NCI-H2029 treated with DMSO at 0.1 percent for 48 hours (cell line): ENCODE measurements at regions not wholly inside any gene's neighbourhood (a gene's known extent, or its start where the extent isn't known, plus 50 kb on each side); places are given as distances from the start of the nearest gene placed in this dataset.

ENCODE experiments used
- DNase-seq: peaks from one replicate; lab custom pipeline; 2025; lab: John Stamatoyannopoulos, UW

DNA sequence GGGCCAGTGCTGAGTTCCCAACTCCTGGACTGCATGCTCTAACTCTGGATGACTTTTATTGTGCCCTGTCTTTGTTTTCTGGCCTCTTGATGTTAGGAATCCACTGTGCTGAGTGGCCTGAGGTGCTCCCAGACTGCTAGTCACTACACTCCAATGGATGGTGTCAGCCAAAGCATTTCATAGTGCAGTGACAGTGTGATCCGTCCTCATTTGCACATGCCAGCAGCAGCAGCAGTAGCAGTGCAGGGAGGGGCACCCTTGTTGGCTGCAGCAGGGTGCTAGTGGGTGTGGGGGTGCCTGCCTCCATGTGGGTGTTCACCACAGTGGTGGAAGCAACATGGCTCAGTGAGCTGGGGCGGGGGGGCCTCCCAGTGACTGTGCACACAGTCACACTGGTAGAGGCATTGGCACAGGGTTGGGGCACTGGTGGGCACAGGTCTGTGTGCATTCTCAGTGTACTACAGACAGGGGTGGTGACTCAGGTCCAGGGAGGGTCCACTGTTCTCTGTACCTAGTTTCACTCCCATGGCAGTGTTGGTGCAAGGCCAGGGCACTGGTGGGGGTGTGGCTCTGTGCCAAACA, 214.0 kb downstream of the ZC3H11B start:
- no peak for DNase-seq

DNA sequence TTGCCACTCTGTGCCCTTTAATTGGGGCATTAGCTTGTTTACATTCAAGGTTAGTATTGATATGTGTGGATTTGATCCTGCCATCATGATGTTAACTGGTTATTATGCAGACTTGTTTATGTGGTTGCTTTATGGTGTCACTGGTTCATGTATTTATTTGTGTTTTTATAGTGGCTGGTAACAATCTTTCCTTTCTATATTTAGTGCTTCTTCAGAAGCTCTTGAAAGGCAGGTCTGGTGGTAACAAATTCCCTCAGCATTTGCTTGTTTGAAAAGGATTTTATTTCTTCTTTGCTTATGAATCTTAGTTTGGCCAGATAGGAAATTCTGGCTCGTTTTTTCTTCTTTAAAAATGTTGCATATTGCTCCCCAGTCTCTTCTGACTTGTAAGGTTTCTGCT, 215.4 kb downstream of the ZC3H11B start:
- DNase-seq: no peak

DNA sequence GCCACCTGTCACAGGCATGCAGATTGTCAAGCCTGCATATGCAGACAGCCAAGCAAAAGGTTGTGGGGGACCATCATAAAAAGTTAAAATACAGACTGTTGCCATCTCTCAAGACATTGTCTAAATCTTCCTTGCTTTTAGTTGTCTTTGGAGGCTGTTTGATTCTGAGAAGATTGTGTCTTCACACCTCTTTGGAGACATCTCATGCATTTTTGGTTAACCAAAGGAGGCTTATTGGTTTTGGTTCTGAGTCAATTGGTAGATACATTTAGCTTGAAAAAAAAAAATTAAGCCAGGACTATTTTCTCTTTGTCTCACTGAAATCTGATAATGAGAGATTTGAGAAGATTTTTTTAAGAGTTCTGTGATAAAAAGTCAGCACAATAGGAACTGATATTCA, 217.6 kb downstream of the LYPLAL1 start:
- no peak for DNase-seq

GRCh38 chr1:219387211-219387610, 213.5 kb downstream of the LYPLAL1 start:
- peak; percentile 54 for DNase-seq

DNA sequence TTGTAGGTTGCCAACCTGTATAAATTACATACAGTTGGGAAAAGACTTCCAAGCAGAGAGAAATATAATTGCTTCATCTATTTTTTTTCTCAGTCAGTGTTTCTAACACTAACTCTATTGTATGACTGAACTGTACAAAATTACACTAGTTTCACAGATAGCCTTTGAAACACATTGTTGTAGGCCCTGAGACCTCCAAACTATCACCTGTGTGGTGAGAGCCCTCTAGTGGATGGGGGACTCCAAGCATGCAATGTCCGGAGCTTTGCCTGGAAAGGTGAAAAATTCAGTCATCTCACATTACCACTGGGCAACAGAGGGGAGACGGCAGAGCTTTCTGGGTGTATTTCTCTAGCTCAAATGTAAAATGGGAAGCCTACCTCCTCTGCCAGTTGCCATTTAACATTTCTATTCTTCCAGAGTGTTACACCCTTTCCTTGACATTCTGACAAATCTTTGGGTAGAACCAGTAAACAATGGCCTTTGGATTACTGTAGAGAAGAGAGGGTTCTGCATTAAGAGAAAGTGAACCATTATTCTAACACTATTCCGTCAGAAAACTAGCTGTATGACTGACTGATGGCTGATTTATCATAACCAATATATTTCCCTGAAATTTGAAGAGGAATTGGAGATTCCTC, 212.2 kb downstream of the LYPLAL1 start:
- DNase-seq: peak; percentile 16

DNA sequence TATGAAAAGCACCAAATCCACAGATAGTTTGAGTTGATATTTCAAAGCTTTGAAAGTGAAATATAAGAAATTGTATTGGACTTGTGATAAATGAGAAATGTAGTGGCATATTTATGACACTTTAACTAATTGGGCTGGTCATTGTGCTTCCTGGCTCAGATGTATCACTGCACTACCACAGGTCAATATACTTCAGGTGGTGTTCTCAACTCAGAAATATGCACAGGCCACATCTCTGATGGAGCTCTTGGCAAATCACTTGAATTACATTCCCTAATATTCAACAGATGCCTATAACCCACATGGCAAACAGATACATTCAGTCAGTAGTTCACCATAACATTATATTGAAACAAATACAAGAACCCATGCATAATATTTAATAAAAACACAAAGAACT, 209.6 kb downstream of the LYPLAL1 start:
- DNase-seq: no peak

DNA sequence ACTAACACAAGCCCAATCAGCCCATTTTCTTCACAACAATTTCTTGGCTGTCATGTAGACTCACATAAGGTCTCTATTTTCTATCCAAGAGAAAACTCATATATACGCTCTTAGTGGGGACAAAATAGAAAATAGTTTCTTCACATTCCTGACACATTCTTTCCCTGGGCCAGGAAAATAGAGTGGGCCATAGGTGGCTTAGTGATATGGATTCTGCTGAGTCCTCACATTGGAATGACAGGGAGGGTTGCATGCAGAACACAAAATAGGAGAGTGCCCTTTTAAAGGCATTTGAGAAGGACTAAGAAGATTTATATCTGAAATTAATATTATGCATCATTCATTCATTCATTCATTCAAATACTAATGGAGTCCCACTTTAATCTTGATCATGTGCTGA, 207.7 kb downstream of the LYPLAL1 start:
- DNase-seq: no peak

DNA sequence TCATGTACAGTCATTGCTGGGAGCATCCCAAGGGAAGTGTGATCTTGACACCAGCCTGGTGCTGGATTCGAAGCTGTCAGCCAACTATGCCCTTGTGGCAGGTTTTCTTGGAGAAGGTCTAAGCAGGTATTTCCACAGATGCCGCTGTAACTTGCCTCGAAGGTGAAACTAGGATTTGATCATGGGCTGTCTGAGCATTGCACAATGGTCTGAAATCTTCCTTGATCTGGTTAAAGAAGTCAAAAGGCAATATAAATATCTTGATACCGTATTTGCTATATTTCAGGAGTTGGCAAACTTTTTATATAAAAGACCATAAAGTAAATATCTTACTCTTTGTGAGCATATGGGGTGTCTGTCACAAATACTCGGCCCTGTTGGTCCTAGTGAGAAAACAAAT, 206.8 kb downstream of the LYPLAL1 start:
- no peak for DNase-seq

DNA sequence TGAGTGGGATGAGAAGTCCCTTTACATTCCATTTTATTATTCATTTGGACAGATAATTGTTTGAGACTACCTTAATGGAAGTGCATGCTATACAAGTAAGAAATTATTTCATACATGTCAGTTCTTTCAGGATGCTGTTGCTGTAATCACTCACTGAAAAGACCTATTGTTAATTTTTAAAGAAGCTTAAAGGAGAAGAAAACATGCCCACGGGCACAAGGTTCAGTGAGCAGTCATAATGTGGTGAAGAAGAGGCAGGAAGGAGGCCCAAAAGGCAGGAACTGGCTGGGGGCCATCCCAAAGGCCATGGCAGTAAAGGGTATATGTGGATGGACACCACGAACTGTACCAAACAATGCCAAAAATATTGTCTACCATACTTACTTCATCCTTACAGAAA, 206.0 kb downstream of the LYPLAL1 start:
- no peak for DNase-seq

GRCh38 chr1:219374636-219375035, 201.0 kb downstream of the LYPLAL1 start:
- DNase-seq: no peak

- DNase-seq: no peak
Measured at GRCh38 chr1:219374046-219374566, 200.4 kb downstream of the LYPLAL1 start.

DNA sequence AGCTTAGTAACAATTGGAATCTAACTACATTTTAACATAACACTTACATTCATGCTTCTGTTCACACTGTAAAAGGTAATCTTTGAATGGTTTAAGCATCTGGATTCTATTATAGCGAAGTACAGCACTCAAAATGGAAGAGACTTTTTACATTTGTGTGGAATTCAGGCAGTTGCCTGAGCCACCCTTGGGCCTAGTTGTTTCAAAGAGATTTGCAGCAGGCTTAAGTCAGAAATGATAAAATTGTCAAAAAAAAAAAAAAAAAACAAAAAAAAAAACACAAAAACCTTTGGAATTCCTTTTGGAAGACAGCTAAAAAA, 199.9 kb downstream of the LYPLAL1 start:
- no peak for DNase-seq

DNA sequence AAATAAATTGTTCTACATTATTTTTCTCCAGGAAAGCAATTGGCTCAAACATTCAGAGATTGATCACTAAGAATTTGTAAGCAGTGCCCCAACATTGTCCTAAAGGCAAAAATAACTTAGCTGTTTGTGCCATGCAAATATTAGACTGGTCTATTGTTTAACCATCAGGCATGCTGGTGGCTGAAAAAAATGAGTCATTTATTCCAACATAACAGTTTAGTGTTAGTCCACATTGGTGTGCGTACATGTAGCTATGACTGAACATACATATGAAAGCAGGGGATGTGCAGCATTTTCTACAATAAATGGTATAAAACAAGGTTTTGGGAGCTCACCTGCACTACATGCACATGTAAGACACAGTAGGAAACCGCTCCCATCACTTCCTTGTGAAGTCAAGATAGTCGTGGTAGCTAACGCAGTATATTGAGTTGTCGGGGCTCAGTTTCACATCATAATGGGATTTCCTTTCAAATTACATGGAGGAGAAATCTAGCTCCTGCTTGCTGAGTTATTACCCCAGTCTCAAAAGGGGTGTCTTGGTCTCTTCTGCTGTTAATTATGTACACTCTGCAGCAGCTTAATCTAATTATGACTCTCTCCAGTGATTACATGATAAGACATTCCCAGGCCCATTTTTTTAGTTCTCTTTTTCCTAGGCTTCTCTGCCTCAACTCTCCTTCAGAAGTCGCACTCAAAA, 199.4 kb downstream of the LYPLAL1 start:
- no peak for DNase-seq

DNA sequence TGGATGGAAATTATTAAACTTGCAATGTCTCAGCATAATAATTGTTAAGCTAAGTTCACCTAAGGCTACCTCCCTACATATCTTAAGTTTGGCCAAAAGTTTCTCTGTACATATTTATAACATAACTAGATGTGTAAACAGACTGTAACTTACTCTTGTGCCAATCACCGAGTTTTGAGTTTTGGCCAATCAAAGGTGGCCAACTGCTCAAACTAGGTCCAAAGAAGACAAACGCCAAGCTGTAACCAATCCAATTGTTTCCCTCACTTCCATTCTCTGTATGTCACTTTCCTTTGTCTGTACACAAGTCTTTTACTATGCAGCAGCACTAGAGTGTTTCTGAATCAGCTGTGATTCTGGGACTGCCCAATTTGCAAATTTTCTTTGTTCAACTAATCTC, 197.8 kb downstream of the LYPLAL1 start:
- no peak for DNase-seq

DNA sequence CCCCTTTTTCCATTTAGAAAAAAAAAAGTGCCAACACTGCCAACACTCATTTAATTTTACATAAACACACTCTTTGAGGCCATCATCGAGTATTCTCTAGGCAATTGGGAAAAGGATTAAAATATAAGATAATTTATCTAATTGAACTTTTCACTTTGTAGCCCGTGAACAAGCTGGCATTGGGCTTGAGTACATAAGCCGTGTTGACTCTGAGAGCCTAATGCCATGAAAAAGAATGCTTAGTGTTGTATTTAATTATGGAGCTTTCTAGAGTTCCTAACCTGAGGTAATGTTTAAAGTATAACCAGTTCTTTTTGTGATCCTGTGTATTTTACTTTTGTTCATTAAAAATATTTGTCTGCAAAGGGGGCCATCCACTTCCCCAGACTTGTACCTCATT, 193.8 kb downstream of the LYPLAL1 start:
- no peak for DNase-seq

DNA sequence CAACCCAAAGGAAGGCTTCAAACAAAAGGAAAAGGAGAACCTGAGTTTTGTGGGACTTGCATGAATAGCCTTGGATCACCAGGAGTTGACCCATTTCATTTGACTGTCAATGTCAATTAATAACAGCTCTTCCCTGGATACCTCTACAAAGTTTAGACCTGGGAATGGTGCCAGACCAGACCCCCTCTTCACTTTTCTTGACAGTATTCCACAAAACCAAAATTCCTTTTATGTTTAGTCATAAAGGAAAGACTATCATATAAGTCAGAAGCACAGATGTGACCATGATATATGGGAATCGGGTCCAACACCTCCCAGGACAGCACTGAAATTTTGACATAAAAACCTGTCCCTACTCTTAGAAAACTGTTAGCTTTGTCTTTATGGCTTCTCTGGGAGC, 191.8 kb downstream of the LYPLAL1 start:
- DNase-seq: no peak

- DNase-seq: no peak
Measured at GRCh38 chr1:219362702-219363101, 189.0 kb downstream of the LYPLAL1 start.

DNA sequence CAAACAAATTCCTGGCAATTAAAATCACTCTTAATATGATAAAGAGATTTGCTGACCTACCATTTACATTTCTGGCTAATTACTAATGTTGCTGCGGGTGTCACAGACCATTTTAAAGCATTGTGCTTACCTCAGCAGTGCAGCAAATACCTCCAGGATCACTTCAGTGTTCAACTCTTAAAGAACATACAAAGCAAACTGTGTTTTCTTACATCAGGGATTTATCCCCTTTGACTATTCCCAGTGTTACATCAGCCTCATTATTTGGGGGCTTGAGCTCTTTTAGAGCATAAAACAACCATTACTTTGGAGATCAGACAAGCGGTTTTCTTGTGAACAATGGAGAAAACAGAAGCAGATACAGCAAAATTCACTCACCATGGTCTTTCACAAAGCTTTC, 185.4 kb downstream of the LYPLAL1 start:
- DNase-seq: no peak

DNA sequence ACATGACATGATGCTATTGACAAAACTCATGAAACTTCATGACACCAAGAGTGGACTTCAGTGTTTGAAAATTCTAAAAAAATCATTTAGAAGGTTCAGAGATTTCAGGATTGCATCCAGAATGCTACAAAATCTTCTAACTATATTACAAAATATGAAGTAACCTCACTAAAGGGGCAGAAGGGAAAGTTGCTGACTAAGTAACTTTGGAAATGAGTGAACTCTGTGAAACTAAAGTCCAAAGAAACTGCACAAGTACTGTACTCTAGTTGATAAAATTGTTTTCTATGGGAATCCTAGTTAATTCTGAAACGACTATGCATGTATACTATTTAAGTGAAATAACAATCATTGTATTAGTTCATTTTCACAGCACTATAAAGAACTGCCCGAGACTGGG, 184.4 kb downstream of the LYPLAL1 start:
- no peak for DNase-seq

GRCh38 chr1:219354962-219355361, 181.3 kb downstream of the LYPLAL1 start:
- DNase-seq: no peak

DNA sequence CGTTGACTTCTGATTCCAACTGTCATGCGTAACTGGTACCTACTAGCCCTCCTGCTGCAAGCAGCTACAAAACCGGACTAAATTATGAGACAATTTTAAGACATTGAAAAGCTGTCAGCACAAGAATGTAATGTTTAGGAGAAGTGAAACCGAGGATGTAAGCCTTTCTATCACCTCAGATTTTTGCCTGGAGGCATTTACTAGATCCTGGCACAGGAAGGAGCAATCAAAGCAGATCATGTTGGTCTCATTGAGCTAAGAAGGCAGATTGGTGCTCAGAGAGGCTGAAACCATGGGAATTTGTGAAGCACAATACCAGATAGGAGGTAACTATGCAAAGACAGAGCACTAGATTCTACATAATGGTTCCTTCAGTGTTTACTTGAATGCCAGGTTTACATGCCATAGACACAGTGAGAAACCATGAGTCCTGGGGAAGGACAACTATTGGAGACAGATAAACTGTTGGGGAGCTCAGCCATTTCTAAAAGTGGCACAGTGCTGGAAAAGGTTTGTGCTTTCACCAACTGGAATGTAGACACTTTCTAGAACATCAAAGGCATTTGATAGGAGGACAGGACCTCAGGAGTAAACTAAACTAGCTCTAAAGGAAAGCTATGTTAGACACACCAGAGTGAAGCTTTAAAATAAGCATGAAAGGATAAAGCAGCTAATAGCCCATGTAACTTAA, 179.4 kb downstream of the LYPLAL1 start:
- DNase-seq: no peak

- DNase-seq: no peak
Measured at GRCh38 chr1:219350172-219350931, 176.7 kb downstream of the LYPLAL1 start.
